ENCODE measurements at regions not wholly inside any gene's neighbourhood (a gene's known extent, or its start where the extent isn't known, plus 50 kb on each side); places are given as distances from the start of the nearest gene placed in this dataset.

DNA sequence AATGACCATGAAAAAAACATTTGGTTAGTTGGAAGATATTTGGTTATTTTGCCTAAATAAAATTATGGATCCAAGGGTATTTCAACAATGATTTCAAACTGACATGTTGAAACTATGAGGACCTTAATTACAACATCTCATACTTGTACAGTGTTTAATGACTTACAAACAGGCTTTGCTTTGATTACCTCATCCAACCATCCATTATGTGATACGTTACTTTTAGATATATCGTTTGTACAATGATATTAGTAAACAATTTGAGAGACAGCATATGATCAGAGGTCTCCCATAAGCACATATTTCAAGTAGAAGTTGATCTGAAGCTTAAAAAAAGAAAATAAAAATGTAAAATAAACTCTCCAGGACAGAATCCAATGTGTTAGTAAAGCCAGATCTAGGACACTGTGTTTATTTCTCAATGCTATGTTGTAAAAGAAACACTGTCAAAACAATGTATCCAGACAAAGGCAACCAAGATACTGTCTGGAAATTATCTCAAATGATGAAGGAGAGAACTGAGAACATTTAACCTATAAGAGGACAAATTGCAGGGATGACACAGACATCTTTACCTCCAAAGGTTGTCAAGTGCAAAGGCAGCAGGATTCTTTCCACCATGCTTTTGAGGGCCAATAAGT is 116.0 kb upstream of the TARS1 start:
- no peaks in the 10 kb centered on the region for H3K27me3 Mint-ChIP-seq
- no peaks in the 10 kb centered on the region for H3K4me1 Mint-ChIP-seq
- no peaks in the 10 kb centered on the region for H3K36me3 Mint-ChIP-seq (ENCODE audit: low read depth)
- no peak for DNase-seq
- no peak for ATAC-seq
- H3K27ac Mint-ChIP-seq = no peak overlapping the region
- H3K9me3 Mint-ChIP-seq = no peaks in the 10 kb centered on the region
- H3K4me3 Mint-ChIP-seq = no peak overlapping the region

DNA sequence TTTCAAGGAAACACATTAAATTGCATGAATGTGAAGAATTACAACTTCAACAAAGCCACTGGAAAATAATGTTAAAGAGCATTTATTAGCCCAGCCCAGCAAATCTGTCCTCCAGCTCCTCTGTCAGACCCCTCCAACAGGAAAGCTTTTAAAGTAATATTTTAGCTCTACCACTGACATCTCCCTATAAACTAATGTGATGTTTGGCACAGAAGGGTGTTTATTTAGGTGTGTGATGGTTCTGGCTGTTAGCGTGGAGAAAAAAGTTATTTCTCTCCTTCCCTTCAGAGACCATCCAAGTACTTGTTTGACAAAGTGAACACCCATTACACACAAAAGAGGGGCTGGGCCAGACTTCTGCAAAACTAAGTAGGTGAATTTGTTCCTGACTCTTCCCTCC is 111.9 kb upstream of the TARS1 start:
- H3K36me3 Mint-ChIP-seq (ENCODE audit: low read depth) = no peaks in the 10 kb centered on the region

GRCh38 chr5:33329891-33330290 is 110.9 kb upstream of the TARS1 start:
- H3K27me3 Mint-ChIP-seq = no peaks in the 10 kb centered on the region
- H3K9me3 Mint-ChIP-seq = no peaks in the 10 kb centered on the region
- H3K4me3 Mint-ChIP-seq = no peak overlapping the region
- no peak for ATAC-seq
- DNase-seq = no peak
- no peaks in the 10 kb centered on the region for H3K4me1 Mint-ChIP-seq
- H3K36me3 Mint-ChIP-seq (ENCODE audit: low read depth) = no peaks in the 10 kb centered on the region
- no peak overlapping the region for H3K27ac Mint-ChIP-seq

More for the DNA sequence above, 111.9 kb upstream of the TARS1 start:
- no peaks in the 10 kb centered on the region for H3K9me3 Mint-ChIP-seq
- no peak overlapping the region for H3K27ac Mint-ChIP-seq
- no peak overlapping the region for H3K4me3 Mint-ChIP-seq
- no peak for ATAC-seq
- H3K4me1 Mint-ChIP-seq = no peaks in the 10 kb centered on the region
- DNase-seq = no peak
- H3K27me3 Mint-ChIP-seq = no peaks in the 10 kb centered on the region

GRCh38 chr5:33330426-33330825 is 110.3 kb upstream of the TARS1 start:
- Mint-ChIP-seq H3K4me1 (no peaks in the 10 kb centered on the region), H3K36me3 (ENCODE audit: low read depth) (no peaks in the 10 kb centered on the region), H3K4me3 (no peak overlapping the region), H3K27me3 (no peaks in the 10 kb centered on the region), H3K9me3 (no peaks in the 10 kb centered on the region), H3K27ac (no peak overlapping the region)
- ATAC-seq = no peak
- DNase-seq = no peak

GRCh38 chr5:33330992-33331391 is 109.8 kb upstream of the TARS1 start:
- ATAC-seq (no peak), DNase-seq (no peak)
- no peaks in the 10 kb centered on the region for H3K27me3 Mint-ChIP-seq
- H3K36me3 Mint-ChIP-seq (ENCODE audit: low read depth) = no peaks in the 10 kb centered on the region
- no peak overlapping the region for H3K27ac Mint-ChIP-seq
- H3K9me3 Mint-ChIP-seq = no peaks in the 10 kb centered on the region
- no peak overlapping the region for H3K4me3 Mint-ChIP-seq
- no peaks in the 10 kb centered on the region for H3K4me1 Mint-ChIP-seq

GRCh38 chr5:33332804-33333203 is 108.0 kb upstream of the TARS1 start:
- ATAC-seq (no peak), DNase-seq (no peak)
- no peaks in the 10 kb centered on the region for H3K4me1 Mint-ChIP-seq
- no peak overlapping the region for H3K4me3 Mint-ChIP-seq
- H3K27ac Mint-ChIP-seq = no peak overlapping the region
- H3K27me3 Mint-ChIP-seq = no peaks in the 10 kb centered on the region
- H3K9me3 Mint-ChIP-seq = no peaks in the 10 kb centered on the region
- H3K36me3 Mint-ChIP-seq (ENCODE audit: low read depth) = no peaks in the 10 kb centered on the region

GRCh38 chr5:33334829-33335228 is 105.9 kb upstream of the TARS1 start:
- ATAC-seq (no peak), DNase-seq (no peak)
- Mint-ChIP-seq H3K27me3 (no peaks in the 10 kb centered on the region), H3K4me3 (no peak overlapping the region), H3K27ac (no peak overlapping the region), H3K4me1 (no peaks in the 10 kb centered on the region), H3K36me3 (ENCODE audit: low read depth) (no peaks in the 10 kb centered on the region), H3K9me3 (no peaks in the 10 kb centered on the region)

- ATAC-seq (no peak), DNase-seq (no peak)
- Mint-ChIP-seq H3K9me3 (no peaks in the 10 kb centered on the region), H3K4me1 (no peaks in the 10 kb centered on the region), H3K27ac (no peak overlapping the region), H3K27me3 (no peaks in the 10 kb centered on the region), H3K36me3 (ENCODE audit: low read depth) (no peaks in the 10 kb centered on the region), H3K4me3 (no peak overlapping the region)
These were observed 103.7 kb upstream of the TARS1 start for GRCh38 chr5:33336891-33337636.

DNA sequence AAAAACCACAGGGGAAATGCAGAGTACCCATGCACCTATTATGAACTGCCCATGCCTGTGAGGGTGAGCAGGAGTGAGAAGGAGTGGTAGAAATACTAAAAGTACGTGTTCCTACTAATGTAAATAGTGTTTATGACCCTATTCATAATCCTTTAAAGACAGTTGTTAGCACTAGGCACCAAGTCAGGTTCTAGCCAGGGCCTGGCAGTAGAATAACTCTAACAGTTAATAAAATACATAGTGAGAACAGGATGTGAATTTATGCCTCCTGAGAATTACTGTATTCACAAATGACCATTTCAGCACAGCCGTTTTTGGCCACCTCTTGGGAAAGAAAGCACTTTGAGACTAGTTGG is 103.2 kb upstream of the TARS1 start:
- H3K36me3 Mint-ChIP-seq (ENCODE audit: low read depth) = no peaks in the 10 kb centered on the region

GRCh38 chr5:33338336-33339110 is 102.2 kb upstream of the TARS1 start:
- H3K9me3 Mint-ChIP-seq = no peaks in the 10 kb centered on the region
- no peak overlapping the region for H3K27ac Mint-ChIP-seq
- H3K4me3 Mint-ChIP-seq = no peak overlapping the region
- ATAC-seq (no peak), DNase-seq (no peak)
- H3K36me3 Mint-ChIP-seq (ENCODE audit: low read depth) = no peaks in the 10 kb centered on the region
- no peaks in the 10 kb centered on the region for H3K4me1 Mint-ChIP-seq
- no peaks in the 10 kb centered on the region for H3K27me3 Mint-ChIP-seq

More for the DNA sequence above, 103.2 kb upstream of the TARS1 start:
- Mint-ChIP-seq H3K4me1 (no peaks in the 10 kb centered on the region), H3K27me3 (no peaks in the 10 kb centered on the region), H3K9me3 (no peaks in the 10 kb centered on the region), H3K27ac (no peak overlapping the region), H3K4me3 (no peak overlapping the region)
- no peak for ATAC-seq
- DNase-seq = no peak

DNA sequence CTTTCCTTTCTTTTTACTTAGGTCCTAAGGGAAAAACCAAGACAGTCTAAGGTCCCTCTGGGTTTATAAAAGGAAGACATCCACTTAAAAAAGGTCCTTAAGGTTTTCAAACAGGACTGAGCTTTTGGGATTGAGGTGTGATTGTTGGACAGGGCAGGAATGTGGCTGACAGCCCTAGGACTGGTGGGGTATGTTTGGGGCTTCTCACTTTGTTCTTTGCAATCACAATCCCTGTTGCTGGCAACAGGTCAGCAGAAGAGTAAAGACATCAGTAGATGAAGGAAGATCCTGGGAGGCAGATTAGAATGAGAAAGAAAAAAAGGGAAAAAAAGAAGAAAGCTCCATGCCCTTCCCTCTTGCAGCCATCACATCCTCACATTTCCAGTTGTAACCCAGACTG is 101.4 kb upstream of the TARS1 start:
- no peaks in the 10 kb centered on the region for H3K36me3 Mint-ChIP-seq (ENCODE audit: low read depth)
- DNase-seq (no peak), ATAC-seq (no peak)
- no peaks in the 10 kb centered on the region for H3K9me3 Mint-ChIP-seq
- H3K27ac Mint-ChIP-seq = no peak overlapping the region
- H3K4me1 Mint-ChIP-seq = no peaks in the 10 kb centered on the region
- H3K4me3 Mint-ChIP-seq = no peak overlapping the region
- H3K27me3 Mint-ChIP-seq = no peaks in the 10 kb centered on the region

DNA sequence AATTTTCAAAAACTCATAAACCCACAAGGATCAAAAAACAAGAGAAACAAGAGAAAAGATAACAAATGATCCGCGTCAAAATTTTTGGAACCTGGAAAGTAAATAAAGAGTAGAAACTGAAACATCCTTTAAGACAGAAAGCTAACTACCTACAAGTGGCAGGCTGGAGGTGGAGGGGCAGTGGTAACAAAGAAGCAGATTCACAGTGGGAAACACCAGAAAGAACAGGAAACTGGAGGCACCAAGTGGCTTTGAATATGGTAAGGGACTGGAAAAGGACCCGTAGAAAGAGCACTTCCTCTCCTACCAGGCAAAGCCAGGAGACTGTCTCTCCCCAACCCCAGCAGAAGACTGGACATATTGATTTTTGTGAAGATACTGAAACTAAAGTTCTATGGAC is 100.6 kb upstream of the TARS1 start:
- H3K4me1 Mint-ChIP-seq = no peaks in the 10 kb centered on the region
- ATAC-seq (no peak), DNase-seq (no peak)
- H3K27me3 Mint-ChIP-seq = no peaks in the 10 kb centered on the region
- no peaks in the 10 kb centered on the region for H3K9me3 Mint-ChIP-seq
- H3K4me3 Mint-ChIP-seq = no peak overlapping the region
- no peaks in the 10 kb centered on the region for H3K36me3 Mint-ChIP-seq (ENCODE audit: low read depth)
- H3K27ac Mint-ChIP-seq = no peak overlapping the region

DNA sequence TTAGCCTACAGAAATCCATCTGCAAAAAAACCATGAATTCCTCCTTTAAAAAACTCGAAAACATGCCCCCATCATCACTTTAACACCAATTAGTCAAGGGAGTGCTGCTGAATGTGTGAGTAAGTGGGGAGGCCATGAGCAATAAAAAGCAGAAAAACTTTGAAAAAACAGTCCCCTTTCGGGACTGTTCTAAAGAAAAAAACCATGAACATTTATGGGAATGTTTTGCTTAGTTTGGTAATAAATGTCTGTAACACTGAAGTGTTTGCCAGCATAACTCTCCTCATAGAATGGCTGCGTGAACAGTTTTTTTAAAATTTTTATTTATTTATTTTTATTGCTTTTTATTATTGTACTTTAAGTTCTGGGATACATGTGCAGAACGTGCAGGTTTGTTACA is 99.4 kb upstream of the TARS1 start:
- ATAC-seq (no peak), DNase-seq (no peak)
- Mint-ChIP-seq H3K4me1 (no peaks in the 10 kb centered on the region), H3K27ac (no peak overlapping the region), H3K27me3 (no peaks in the 10 kb centered on the region), H3K9me3 (no peaks in the 10 kb centered on the region), H3K4me3 (no peak overlapping the region), H3K36me3 (ENCODE audit: low read depth) (no peaks in the 10 kb centered on the region)

GRCh38 chr5:33343676-33344327 is 97.0 kb upstream of the TARS1 start:
- H3K27me3 Mint-ChIP-seq = no peaks in the 10 kb centered on the region
- H3K27ac Mint-ChIP-seq = no peak overlapping the region
- no peaks in the 10 kb centered on the region for H3K9me3 Mint-ChIP-seq
- H3K36me3 Mint-ChIP-seq (ENCODE audit: low read depth) = no peaks in the 10 kb centered on the region
- no peaks in the 10 kb centered on the region for H3K4me1 Mint-ChIP-seq
- no peak overlapping the region for H3K4me3 Mint-ChIP-seq
- ATAC-seq (no peak), DNase-seq (no peak)

- H3K27me3 Mint-ChIP-seq = no peaks in the 10 kb centered on the region
- H3K27ac Mint-ChIP-seq = no peak overlapping the region
- no peaks in the 10 kb centered on the region for H3K9me3 Mint-ChIP-seq
- H3K36me3 Mint-ChIP-seq (ENCODE audit: low read depth) = no peaks in the 10 kb centered on the region
- ATAC-seq (no peak), DNase-seq (no peak)
- H3K4me3 Mint-ChIP-seq = no peak overlapping the region
- H3K4me1 Mint-ChIP-seq = no peaks in the 10 kb centered on the region
These were observed 94.2 kb upstream of the TARS1 start for GRCh38 chr5:33346534-33346933.

All from activated naive CD8-positive, alpha-beta T cell treated with anti-CD3 and anti-CD28 coated beads, Interleukin-2, amount 50 U/mL, for 24 hours (primary cell).